SU-DHL-6 (cell line): ENCODE measurements at regions not wholly inside any gene's neighbourhood (a gene's known extent, or its start where the extent isn't known, plus 50 kb on each side); places are given as distances from the start of the nearest gene placed in this dataset.
"Not testable (repeated sequence)": the region's sequence is repeated elsewhere in the genome, so short reads cannot be mapped to it uniquely, and the experiment has no call there.

Experiments
- CTCF ChIP-seq: fragments of 200-600 bp; sonication (generic); IDR thresholded peaks from one replicate; pipeline ENCODE4 v1.5.1; 2017; ENCODE audit warnings: antibody characterized with exemption, mild to moderate bottlenecking, low read length, moderate library complexity; ENCODE audit not compliant: insufficient read depth, poor library complexity, severe bottlenecking
- EZH2phosphoT487 ChIP-seq: fragments of 200-600 bp; sonication (generic), shearing (Covaris generic); conservative IDR thresholded peaks from 2 replicates; pipeline ENCODE4 v1.6.1; 2018; ENCODE audit warnings: mild to moderate bottlenecking, antibody characterized with exemption, low read length, moderate library complexity, mixed read lengths

DNA sequence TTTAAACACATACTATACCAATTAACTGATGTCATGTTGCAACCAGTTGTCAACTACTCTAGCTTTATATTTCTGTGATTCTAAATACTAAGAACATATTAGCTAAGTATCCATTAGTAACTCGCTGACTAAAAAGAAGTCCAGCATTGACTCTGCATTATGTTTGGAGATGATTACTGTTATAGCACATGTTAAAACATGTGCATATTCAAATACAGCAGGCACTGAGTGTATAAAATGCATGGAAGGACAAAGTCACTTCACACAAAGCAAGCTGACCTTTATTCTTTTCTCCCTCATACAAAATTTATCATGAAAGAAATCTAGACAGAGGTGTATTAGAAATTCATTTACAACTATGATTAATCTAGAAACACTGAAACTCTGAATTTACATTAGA, 159.3 kb downstream of the AVL9 start:
- not testable (repeated sequence) for TF ChIP-seq EZH2phosphoT487, CTCF
